IMR-90 (cell line): ENCODE measurements at regions not wholly inside any gene's neighbourhood (a gene's known extent, or its start where the extent isn't known, plus 50 kb on each side); places are given as distances from the start of the nearest gene placed in this dataset.

Experiments used
- ATAC-seq: fragments of 200-7000 bp; cut with Tn5 transposase; 2 replicates; pipeline ENCODE4 v1.9.1; 2020; ENCODE audit warnings: low read depth, mild to moderate bottlenecking, moderate library complexity
- BruUV-seq: library from RNA; stranded (reverse); fragments of 400-500 nt; replicated peaks from 2 replicates; lab custom pipeline; 2021; lab: Mats Ljungman, UMichigan
- CTCF ChIA-PET: fragments of 300-600 bp; formaldehyde crosslinking; extraction: SDS; loops from one replicate; lab custom pipeline; 2021; ENCODE audit warnings: antibody characterized with exemption; lab: Yijun Ruan, JAX
- POLR2A ChIA-PET: fragments of 300-600 bp; sonication (Branson Sonifier 250); formaldehyde crosslinking; loops from one replicate; lab custom pipeline; 2022; ENCODE audit warnings: antibody characterized with exemption; ENCODE audit not compliant: unreplicated experiment; lab: Charles Lee
- DNase-seq: peaks from one replicate; pipeline ENCODE4 v3.0.0; 2013
- H2AFZ ChIP-seq: replicated peaks from 2 replicates; pipeline ENCODE3; 2013; ENCODE audit warnings: low read length, mild to moderate bottlenecking; ENCODE audit not compliant: poor library complexity
- H2AK5ac ChIP-seq: 2 replicates; pipeline ENCODE4 v1.6.1; 2013; ENCODE audit warnings: low read depth, low read length, inconsistent platforms
- H2AK9ac ChIP-seq: replicated peaks from 2 replicates; pipeline ENCODE3; 2013; ENCODE audit warnings: mild to moderate bottlenecking, low read depth, low read length, moderate library complexity; ENCODE audit not compliant: poor library complexity
- H2BK120ac ChIP-seq: 2 replicates; pipeline ENCODE4 v1.6.1; 2013; ENCODE audit warnings: low read depth, low read length, inconsistent platforms
- H2BK15ac ChIP-seq: 3 replicates; pipeline ENCODE4 v1.6.1; 2013; ENCODE audit warnings: low read depth, low read length, inconsistent platforms
- H2BK20ac ChIP-seq: 2 replicates; pipeline ENCODE4 v1.6.1; 2013; ENCODE audit warnings: low read depth, mild to moderate bottlenecking, inconsistent platforms, low read length, moderate library complexity
- H2BK5ac ChIP-seq: 2 replicates; pipeline ENCODE4 v1.6.1; 2013; ENCODE audit warnings: mild to moderate bottlenecking, low read depth, low read length, inconsistent platforms; ENCODE audit not compliant: poor library complexity, severe bottlenecking
- H3K14ac ChIP-seq: replicated peaks from 2 replicates; pipeline ENCODE4 v1.6.1; 2013; ENCODE audit warnings: low read depth, low read length, inconsistent platforms
- H3K18ac ChIP-seq: 2 replicates; pipeline ENCODE4 v1.6.1; 2013; ENCODE audit warnings: low read depth, low read length, control low read depth
- H3K23ac ChIP-seq: 2 replicates; pipeline ENCODE4 v1.6.1; 2013; ENCODE audit warnings: low read depth, low read length, inconsistent platforms
- H3K27ac ChIP-seq: 2 replicates; pipeline ENCODE4 v1.5.1; 2013; ENCODE audit warnings: mild to moderate bottlenecking, control low read depth, low read length; ENCODE audit not compliant: insufficient read depth
- H3K27me3 ChIP-seq: 2 replicates; pipeline ENCODE4 v1.6.1; 2013; ENCODE audit warnings: low read length; ENCODE audit not compliant: control insufficient read depth, insufficient read depth
- H3K36me3 ChIP-seq: 2 replicates; pipeline ENCODE4 v1.6.1; 2013; ENCODE audit warnings: low read length, mixed read lengths; ENCODE audit not compliant: control insufficient read depth, insufficient read depth
- H3K4ac ChIP-seq: 2 replicates; pipeline ENCODE4 v1.6.1; 2013; ENCODE audit warnings: low read depth, low read length, inconsistent platforms
- H3K4me1 ChIP-seq: 2 replicates; pipeline ENCODE4 v1.6.1; 2013; ENCODE audit warnings: low read length, mixed read lengths; ENCODE audit not compliant: control insufficient read depth, insufficient read depth
- H3K4me2 ChIP-seq: 2 replicates; pipeline ENCODE4 v1.6.1; 2013; ENCODE audit warnings: low read depth, mild to moderate bottlenecking, control low read depth, low read length, moderate library complexity
- H3K4me3 ChIP-seq: 2 replicates; pipeline ENCODE4 v1.5.1; 2013; ENCODE audit warnings: low read depth, mild to moderate bottlenecking, control low read depth, low read length, moderate library complexity; ENCODE audit not compliant: insufficient read depth
- H3K56ac ChIP-seq: 2 replicates; pipeline ENCODE4 v1.6.1; 2013; ENCODE audit warnings: low read length, inconsistent platforms; ENCODE audit not compliant: insufficient read depth; ENCODE audit errors: extremely low read depth
- H3K79me1 ChIP-seq, 2 experiments: 2 replicates each; pipeline ENCODE4 v1.6.1; 2013; ENCODE audit warnings: low read length in 2 of 2, inconsistent platforms in 1 of 2, low read depth in 1 of 2
- H3K9ac ChIP-seq: 2 replicates; pipeline ENCODE4 v1.6.1; 2013; ENCODE audit warnings: low read depth, low read length, control low read depth
- H3K9me1 ChIP-seq: 2 replicates; pipeline ENCODE4 v1.6.1; 2013; ENCODE audit warnings: low read length, inconsistent platforms; ENCODE audit not compliant: insufficient read depth
- H3K9me3 ChIP-seq: 2 replicates; pipeline ENCODE4 v1.6.1; 2013; ENCODE audit warnings: low read length; ENCODE audit not compliant: control insufficient read depth, insufficient read depth
- H4K20me1 ChIP-seq: 2 replicates; pipeline ENCODE4 v1.6.1; 2013; ENCODE audit warnings: low read length, inconsistent platforms; ENCODE audit not compliant: insufficient read depth
- H4K5ac ChIP-seq: 2 replicates; pipeline ENCODE4 v1.6.1; 2013; ENCODE audit warnings: mild to moderate bottlenecking, low read depth, low read length, control low read depth
- H4K8ac ChIP-seq, 2 experiments: 2 replicates each; pipeline ENCODE4 v1.6.1; 2013; ENCODE audit warnings: low read depth in 2 of 2, low read length in 2 of 2, control low read depth in 1 of 2, inconsistent platforms in 1 of 2
- H4K91ac ChIP-seq: 2 replicates; pipeline ENCODE4 v1.6.1; 2013; ENCODE audit warnings: low read depth, low read length, inconsistent platforms; ENCODE audit not compliant: insufficient read depth
- BHLHE40 ChIP-seq: fragments of 150-350 bp; IDR thresholded peaks from 2 replicates; pipeline ENCODE4 v1.6.1; 2016; ENCODE audit warnings: mild to moderate bottlenecking, low read depth, low read length
- CEBPB ChIP-seq: IDR thresholded peaks from 2 replicates; pipeline ENCODE4 v1.6.1; 2012; ENCODE audit warnings: low read depth, low read length, improper control_type of control experiment
- CHD1 ChIP-seq: IDR thresholded peaks from 2 replicates; pipeline ENCODE4 v1.6.1; 2012; ENCODE audit warnings: low read depth, low read length, improper control_type of control experiment
- CTCF ChIP-seq: conservative IDR thresholded peaks from 2 replicates; pipeline ENCODE4 v1.5.1; 2012; ENCODE audit warnings: mild to moderate bottlenecking, low read depth, low read length, improper control_type of control experiment
- ELK1 ChIP-seq: fragments of 150-350 bp; IDR thresholded peaks from 2 replicates; pipeline ENCODE4 v1.6.1; 2016; ENCODE audit warnings: low read depth, mild to moderate bottlenecking, low read length, moderate library complexity, borderline replicate concordance
- FOS ChIP-seq: fragments of 150-350 bp; IDR thresholded peaks from 2 replicates; pipeline ENCODE4 v1.6.1; 2016; ENCODE audit warnings: low read depth, low read length
- MAFK ChIP-seq: IDR thresholded peaks from 2 replicates; pipeline ENCODE4 v1.6.1; 2012; ENCODE audit warnings: low read depth, low read length, improper control_type of control experiment
- MAZ ChIP-seq: IDR thresholded peaks from 2 replicates; pipeline ENCODE4 v1.6.1; 2012; ENCODE audit warnings: low read depth, mild to moderate bottlenecking, low read length, improper control_type of control experiment, moderate library complexity, borderline replicate concordance
- MXI1 ChIP-seq: IDR thresholded peaks from 2 replicates; pipeline ENCODE4 v1.6.1; 2012; ENCODE audit warnings: low read depth, mild to moderate bottlenecking, low read length, moderate library complexity, borderline replicate concordance
- NFE2L2 ChIP-seq: fragments of 150-350 bp; IDR thresholded peaks from 2 replicates; pipeline ENCODE4 v1.6.1; 2016; ENCODE audit warnings: low read depth, mild to moderate bottlenecking, low read length
- POLR2A ChIP-seq: IDR thresholded peaks from 2 replicates; pipeline ENCODE4 v1.6.1; 2012; ENCODE audit warnings: mild to moderate bottlenecking, low read depth, low read length
- RAD21 ChIP-seq: IDR thresholded peaks from 2 replicates; pipeline ENCODE4 v1.6.1; 2012; ENCODE audit warnings: low read length, improper control_type of control experiment
- RCOR1 ChIP-seq: IDR thresholded peaks from 2 replicates; pipeline ENCODE4 v1.6.1; 2012; ENCODE audit warnings: mild to moderate bottlenecking, low read length, improper control_type of control experiment; ENCODE audit not compliant: insufficient replicate concordance
- RFX5 ChIP-seq: IDR thresholded peaks from 2 replicates; pipeline ENCODE4 v1.8.0; 2012; ENCODE audit warnings: low read depth, mild to moderate bottlenecking, low read length, moderate library complexity
- SMC3 ChIP-seq: fragments of 150-350 bp; IDR thresholded peaks from 2 replicates; pipeline ENCODE4 v1.6.1; 2016; ENCODE audit warnings: low read depth, mild to moderate bottlenecking, antibody characterized with exemption, low read length, moderate library complexity
- USF2 ChIP-seq: fragments of 150-350 bp; IDR thresholded peaks from 2 replicates; pipeline ENCODE4 v1.6.1; 2017; ENCODE audit warnings: mild to moderate bottlenecking, antibody characterized with exemption, low read length, low read depth
- dilution Hi-C: fragments of 300-500 bp; cut with HindIII; formaldehyde crosslinking; loops from one replicate; pipeline ENCODE4 v1.14.3; 2018; ENCODE audit warnings: low sequenced_read_pairs; ENCODE audit not compliant: unreplicated experiment
- in situ Hi-C: fragments of 300-500 bp; cut with MboI; formaldehyde crosslinking; loops from 3 replicates; pipeline ENCODE4 v1.14.3; 2019; ENCODE audit warnings: low sequenced_read_pairs, inconsistent platforms, mixed read lengths
- intact Hi-C: fragments of 100-400 bp; cut with micrococcal nuclease; formaldehyde crosslinking; loops from 2 replicates; pipeline ENCODE4 v1.10.0; 2022

GRCh38 chr1:80181418-80181817 lies 1174.9 kb upstream of the ADGRL4 start:
- no peak overlapping the region for H3K27ac ChIP-seq
- ATAC-seq: no peak
- H3K18ac ChIP-seq: no peak overlapping the region
- in situ Hi-C loops: loop anchor here (25.0 kb wide), 1 partner anchor 1369 kb away; no protein-coding TSS in a partner anchor
- no peak overlapping the region for H3K9ac ChIP-seq
- no peak overlapping the region for H2BK5ac ChIP-seq
- H3K36me3 ChIP-seq: no peaks in the 10 kb centered on the region
- H2AK9ac ChIP-seq: no peak overlapping the region
- no peaks in the 10 kb centered on the region for H3K27me3 ChIP-seq
- no peaks in the 10 kb centered on the region for H4K20me1 ChIP-seq
- H3K79me1 ChIP-seq: no peaks in the 10 kb centered on the region
- H2AK5ac ChIP-seq: no peak overlapping the region
- H4K8ac ChIP-seq: no peak overlapping the region
- H3K4ac ChIP-seq: no peak overlapping the region
- H3K4me1 ChIP-seq: no peaks in the 10 kb centered on the region
- TF ChIP-seq MAZ (no peak), BHLHE40 (no peak), MAFK (no peak), RCOR1 (no peak), RAD21 (no peak), RFX5 (no peak), SMC3 (no peak), FOS (no peak), CTCF (no peak), NFE2L2 (no peak), MXI1 (no peak), POLR2A (no peak), CEBPB (no peak), USF2 (no peak), ELK1 (no peak), CHD1 (no peak)
- no peak overlapping the region for H3K14ac ChIP-seq
- no peak overlapping the region for H3K56ac ChIP-seq
- CTCF ChIA-PET: no interaction called here
- H2BK120ac ChIP-seq: no peak overlapping the region
- no peak overlapping the region for H2AFZ ChIP-seq
- H3K4me2 ChIP-seq: no peak overlapping the region
- POLR2A ChIA-PET: no interaction called here
- no peaks in the 10 kb centered on the region for H3K9me1 ChIP-seq
- no peak overlapping the region for H3K23ac ChIP-seq
- dilution Hi-C loops: no loop called here
- no peaks in the 10 kb centered on the region for H3K9me3 ChIP-seq
- intact Hi-C loops: no loop called here
- no peak for DNase-seq
- no peak overlapping the region for H4K91ac ChIP-seq
- no peak overlapping the region for H2BK20ac ChIP-seq
- no TSS peak for BruUV-seq
- H2BK15ac ChIP-seq: no peak overlapping the region
- H4K5ac ChIP-seq: no peak overlapping the region
- no peak overlapping the region for H3K4me3 ChIP-seq
